ENCODE measurements at regions not wholly inside any gene's neighbourhood (a gene's known extent, or its start where the extent isn't known, plus 50 kb on each side); places are given as distances from the start of the nearest gene placed in this dataset.

GRCh38 chr5:4078544-4078943 lies 482.9 kb downstream of the IRX1 start:
- CTCF ChIA-PET, result no interaction called here
- no peaks in the 10 kb centered on the region for H3K4me1 Mint-ChIP-seq
- H3K27me3 Mint-ChIP-seq, result no peaks in the 10 kb centered on the region
- peaks cover 12% of the 10 kb centered on the region for H3K9me3 Mint-ChIP-seq
- DNase-seq, result no peak
- no peaks in the 10 kb centered on the region for H3K36me3 Mint-ChIP-seq
- no peak overlapping the region for H3K4me3 Mint-ChIP-seq
- H3K27ac Mint-ChIP-seq, result no peak overlapping the region

- DNase-seq, result no peak
- Mint-ChIP-seq H3K9me3 (peaks cover 12% of the 10 kb centered on the region), H3K36me3 (no peaks in the 10 kb centered on the region), H3K4me1 (no peaks in the 10 kb centered on the region), H3K27me3 (no peaks in the 10 kb centered on the region), H3K4me3 (no peak overlapping the region), H3K27ac (no peak overlapping the region)
- CTCF ChIA-PET, result no interaction called here
These were observed 484.2 kb downstream of the IRX1 start for GRCh38 chr5:4079831-4080230.

GRCh38 chr5:4080370-4080769 lies 484.7 kb downstream of the IRX1 start:
- no peak for DNase-seq
- Mint-ChIP-seq H3K4me3 (no peak overlapping the region), H3K27ac (no peak overlapping the region), H3K9me3 (peaks cover 12% of the 10 kb centered on the region), H3K4me1 (no peaks in the 10 kb centered on the region), H3K36me3 (no peaks in the 10 kb centered on the region), H3K27me3 (no peaks in the 10 kb centered on the region)
- CTCF ChIA-PET, result no interaction called here

- no peak for DNase-seq
- Mint-ChIP-seq H3K4me1 (no peaks in the 10 kb centered on the region), H3K9me3 (peaks cover 12% of the 10 kb centered on the region), H3K27ac (no peak overlapping the region), H3K27me3 (no peaks in the 10 kb centered on the region), H3K36me3 (no peaks in the 10 kb centered on the region), H3K4me3 (no peak overlapping the region)
- CTCF ChIA-PET, result no interaction called here
These were observed 485.4 kb downstream of the IRX1 start for GRCh38 chr5:4081059-4081458.

- no peaks in the 10 kb centered on the region for H3K4me1 Mint-ChIP-seq
These were observed 485.8 kb downstream of the IRX1 start for GRCh38 chr5:4081466-4081865.

GRCh38 chr5:4082966-4083564 lies 487.4 kb downstream of the IRX1 start:
- H3K36me3 Mint-ChIP-seq, result no peaks in the 10 kb centered on the region
- DNase-seq, result no peak
- no peak overlapping the region for H3K4me3 Mint-ChIP-seq
- CTCF ChIA-PET, result no interaction called here
- no peaks in the 10 kb centered on the region for H3K27me3 Mint-ChIP-seq
- no peaks in the 10 kb centered on the region for H3K4me1 Mint-ChIP-seq
- no peak overlapping the region for H3K27ac Mint-ChIP-seq
- peaks cover 16% of the 10 kb centered on the region for H3K9me3 Mint-ChIP-seq

More at GRCh38 chr5:4081466-4081865, 485.8 kb downstream of the IRX1 start:
- no peak for DNase-seq
- Mint-ChIP-seq H3K27ac (peak overlapping the region; percentile 52), H3K36me3 (no peaks in the 10 kb centered on the region), H3K9me3 (peaks cover 14% of the 10 kb centered on the region), H3K27me3 (no peaks in the 10 kb centered on the region), H3K4me3 (no peak overlapping the region)
- CTCF ChIA-PET, result no interaction called here

- no peaks in the 10 kb centered on the region for H3K36me3 Mint-ChIP-seq
- H3K27ac Mint-ChIP-seq, result no peak overlapping the region
- DNase-seq, result no peak
- CTCF ChIA-PET, result no interaction called here
- no peak overlapping the region for H3K4me3 Mint-ChIP-seq
- peaks cover 16% of the 10 kb centered on the region for H3K9me3 Mint-ChIP-seq
- no peaks in the 10 kb centered on the region for H3K27me3 Mint-ChIP-seq
- no peaks in the 10 kb centered on the region for H3K4me1 Mint-ChIP-seq
These were observed 488.1 kb downstream of the IRX1 start for GRCh38 chr5:4083591-4084337.

- Mint-ChIP-seq H3K27ac (no peak overlapping the region), H3K4me3 (no peak overlapping the region), H3K4me1 (no peaks in the 10 kb centered on the region), H3K36me3 (no peaks in the 10 kb centered on the region), H3K27me3 (no peaks in the 10 kb centered on the region), H3K9me3 (peaks cover 9% of the 10 kb centered on the region)
- CTCF ChIA-PET, result no interaction called here
- DNase-seq, result no peak
These were observed 490.4 kb downstream of the IRX1 start for GRCh38 chr5:4086081-4086480.

GRCh38 chr5:4087110-4087509 lies 491.5 kb downstream of the IRX1 start:
- Mint-ChIP-seq H3K27me3 (no peaks in the 10 kb centered on the region), H3K9me3 (peaks cover 12% of the 10 kb centered on the region), H3K27ac (no peak overlapping the region), H3K4me3 (no peak overlapping the region), H3K4me1 (no peaks in the 10 kb centered on the region), H3K36me3 (no peaks in the 10 kb centered on the region)
- CTCF ChIA-PET, result no interaction called here
- DNase-seq, result no peak

- Mint-ChIP-seq H3K27me3 (no peaks in the 10 kb centered on the region), H3K27ac (no peak overlapping the region), H3K36me3 (no peaks in the 10 kb centered on the region), H3K4me3 (no peak overlapping the region), H3K9me3 (peaks cover 19% of the 10 kb centered on the region), H3K4me1 (no peaks in the 10 kb centered on the region)
- CTCF ChIA-PET, result no interaction called here
- DNase-seq, result no peak
These were observed 493.5 kb downstream of the IRX1 start for GRCh38 chr5:4089087-4089486.

- H3K4me3 Mint-ChIP-seq, result no peak overlapping the region
- peaks cover 20% of the 10 kb centered on the region for H3K9me3 Mint-ChIP-seq
- H3K27ac Mint-ChIP-seq, result no peak overlapping the region
- DNase-seq, result no peak
- no peaks in the 10 kb centered on the region for H3K27me3 Mint-ChIP-seq
- H3K4me1 Mint-ChIP-seq, result no peaks in the 10 kb centered on the region
- H3K36me3 Mint-ChIP-seq, result no peaks in the 10 kb centered on the region
- CTCF ChIA-PET, result no interaction called here
These were observed 497.6 kb downstream of the IRX1 start for GRCh38 chr5:4093236-4093635.

GRCh38 chr5:4093970-4094369 lies 498.3 kb downstream of the IRX1 start:
- no peak overlapping the region for H3K27ac Mint-ChIP-seq
- no peaks in the 10 kb centered on the region for H3K27me3 Mint-ChIP-seq
- CTCF ChIA-PET, result no interaction called here
- DNase-seq, result no peak
- H3K9me3 Mint-ChIP-seq, result peaks cover 20% of the 10 kb centered on the region
- no peaks in the 10 kb centered on the region for H3K36me3 Mint-ChIP-seq
- H3K4me3 Mint-ChIP-seq, result no peak overlapping the region
- no peaks in the 10 kb centered on the region for H3K4me1 Mint-ChIP-seq

- Mint-ChIP-seq H3K9me3 (peaks cover 21% of the 10 kb centered on the region), H3K27me3 (no peaks in the 10 kb centered on the region)
These were observed 500.4 kb downstream of the IRX1 start for GRCh38 chr5:4095918-4096630.

GRCh38 chr5:4097199-4097598 lies 501.6 kb downstream of the IRX1 start:
- no peaks in the 10 kb centered on the region for H3K27me3 Mint-ChIP-seq
- no peaks in the 10 kb centered on the region for H3K4me1 Mint-ChIP-seq
- CTCF ChIA-PET, result no interaction called here

More at GRCh38 chr5:4095918-4096630, 500.4 kb downstream of the IRX1 start:
- H3K27ac Mint-ChIP-seq, result no peak overlapping the region
- CTCF ChIA-PET, result interaction anchor here (0.7 kb wide), 1 partner anchor 754 kb away, joined by 3 read pairs; no protein-coding TSS in a partner anchor
- H3K4me1 Mint-ChIP-seq, result no peaks in the 10 kb centered on the region
- H3K4me3 Mint-ChIP-seq, result no peak overlapping the region
- no peak for DNase-seq
- no peaks in the 10 kb centered on the region for H3K36me3 Mint-ChIP-seq

GRCh38 chr5:4098226-4098625 lies 502.6 kb downstream of the IRX1 start:
- Mint-ChIP-seq H3K36me3 (no peaks in the 10 kb centered on the region), H3K9me3 (peaks cover 14% of the 10 kb centered on the region), H3K4me1 (no peaks in the 10 kb centered on the region), H3K27ac (no peak overlapping the region), H3K27me3 (no peaks in the 10 kb centered on the region), H3K4me3 (no peak overlapping the region)
- CTCF ChIA-PET, result no interaction called here
- no peak for DNase-seq

More at GRCh38 chr5:4097199-4097598, 501.6 kb downstream of the IRX1 start:
- Mint-ChIP-seq H3K27ac (no peak overlapping the region), H3K36me3 (no peaks in the 10 kb centered on the region), H3K4me3 (no peak overlapping the region), H3K9me3 (peaks cover 17% of the 10 kb centered on the region)
- no peak for DNase-seq

Measured in activated naive CD4-positive, alpha-beta T cell treated with anti-CD3 and anti-CD28 coated beads, Interleukin-2, amount 10 ng/mL, durations not matched to agents 7 days and 5 days (primary cell).